Effector memory CD8-positive, alpha-beta T cell (primary cell): ENCODE measurements at regions not wholly inside any gene's neighbourhood (a gene's known extent, or its start where the extent isn't known, plus 50 kb on each side); places are given as distances from the start of the nearest gene placed in this dataset.
"Not testable (repeated sequence)": the region's sequence is repeated elsewhere in the genome, so short reads cannot be mapped to it uniquely, and the experiment has no call there.

Experiments used
- ATAC-seq: fragments of 150-1000 bp; cut with Tn5 transposase; replicated peaks from 2 replicates; pipeline ENCODE4 v1.10.0; 2021; ENCODE audit warnings: mild to moderate bottlenecking, moderate library complexity
- DNase-seq, 3 experiments: peaks; one replicate each; pipeline ENCODE4 v3.0.0; 2021
- H3K27ac Mint-ChIP-seq, 2 donors: one replicate each; pipeline ENCODE4 v1.8.0; 2022; ENCODE audit warnings: mild to moderate bottlenecking in 2 of 2, mixed read lengths in 2 of 2, moderate library complexity in 2 of 2
- H3K27me3 Mint-ChIP-seq, 2 donors: one replicate each; pipeline ENCODE4 v1.8.0; 2022; ENCODE audit warnings: mixed read lengths in 2 of 2
- H3K36me3 Mint-ChIP-seq: one replicate; pipeline ENCODE4 v1.8.0; 2022; ENCODE audit warnings: mild to moderate bottlenecking, moderate library complexity, mixed read lengths; ENCODE audit not compliant: insufficient read depth
- H3K4me1 Mint-ChIP-seq, 2 donors: one replicate each; pipeline ENCODE4 v1.8.0; 2022; ENCODE audit warnings: low read depth in 2 of 2, mixed read lengths in 2 of 2
- H3K4me3 Mint-ChIP-seq, 2 donors: one replicate each; pipeline ENCODE4 v1.8.0; 2022; ENCODE audit warnings: mild to moderate bottlenecking in 2 of 2, mixed read lengths in 2 of 2, moderate library complexity in 2 of 2
- H3K9me3 Mint-ChIP-seq, 2 donors: one replicate each; pipeline ENCODE4 v1.8.0; 2022; ENCODE audit warnings: mixed read lengths in 2 of 2

GRCh38 chr4:34417160-34417559, 1827.2 kb downstream of the ARAP2 start:
- Mint-ChIP-seq H3K9me3 (peaks cover 10 to 11% of the 10 kb centered on the region in 2 donors), H3K36me3 (no peaks in the 10 kb centered on the region), H3K27ac (no peak overlapping the region), H3K4me3 (no peak overlapping the region), H3K27me3 (no peaks in the 10 kb centered on the region), H3K4me1 (no peaks in the 10 kb centered on the region)
- no peak for ATAC-seq
- no peak for DNase-seq

- H3K4me3 Mint-ChIP-seq: no peak overlapping the region
These were observed 1824.4 kb downstream of the ARAP2 start for GRCh38 chr4:34419871-34420270.

DNA sequence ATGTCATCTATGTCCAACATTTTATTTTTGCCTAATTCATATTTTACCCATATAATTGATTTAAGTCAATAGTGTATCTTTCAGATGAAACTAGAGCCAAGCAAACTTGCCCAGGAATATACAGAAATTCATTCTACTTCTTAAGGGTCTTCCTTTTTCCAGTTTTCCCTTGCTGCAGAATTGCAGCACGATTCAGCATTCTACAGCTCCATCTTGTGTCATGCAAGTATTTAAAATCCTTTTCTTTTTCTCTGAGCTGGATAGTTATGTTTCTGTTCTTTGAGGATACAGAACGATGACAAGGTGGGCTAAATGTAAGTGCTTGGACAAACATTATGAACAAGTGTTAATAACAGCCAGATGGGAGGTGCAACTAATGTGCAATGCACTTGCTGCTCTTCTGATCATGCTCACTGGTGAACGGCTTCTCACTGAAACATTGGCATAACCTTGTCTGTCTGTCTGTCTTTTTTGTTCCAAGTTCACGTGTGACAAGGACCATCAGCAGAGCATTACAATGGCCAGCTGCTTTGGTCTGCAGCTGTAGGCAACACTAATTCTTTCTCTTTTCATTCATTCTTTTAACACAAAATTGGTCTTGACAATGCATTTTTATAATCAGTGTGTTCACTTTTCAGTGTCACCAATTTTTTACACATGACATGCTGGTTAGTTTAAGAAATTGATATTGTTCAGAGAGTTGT, 1821.7 kb downstream of the ARAP2 start:
- H3K4me1 Mint-ChIP-seq: no peaks in the 10 kb centered on the region
- peaks cover 0 to 7% of the 10 kb centered on the region in 2 donors for H3K9me3 Mint-ChIP-seq
- ATAC-seq (no peak), DNase-seq (no peak)
- H3K4me3 Mint-ChIP-seq: no peak overlapping the region
- H3K27me3 Mint-ChIP-seq: no peaks in the 10 kb centered on the region
- no peak overlapping the region for H3K27ac Mint-ChIP-seq
- no peaks in the 10 kb centered on the region for H3K36me3 Mint-ChIP-seq

More at GRCh38 chr4:34419871-34420270, 1824.4 kb downstream of the ARAP2 start:
- Mint-ChIP-seq H3K36me3 (no peaks in the 10 kb centered on the region), H3K27me3 (no peaks in the 10 kb centered on the region), H3K4me1 (no peaks in the 10 kb centered on the region), H3K27ac (no peak overlapping the region), H3K9me3 (peaks cover 0 to 7% of the 10 kb centered on the region in 2 donors)
- no peak for DNase-seq
- ATAC-seq: no peak

DNA sequence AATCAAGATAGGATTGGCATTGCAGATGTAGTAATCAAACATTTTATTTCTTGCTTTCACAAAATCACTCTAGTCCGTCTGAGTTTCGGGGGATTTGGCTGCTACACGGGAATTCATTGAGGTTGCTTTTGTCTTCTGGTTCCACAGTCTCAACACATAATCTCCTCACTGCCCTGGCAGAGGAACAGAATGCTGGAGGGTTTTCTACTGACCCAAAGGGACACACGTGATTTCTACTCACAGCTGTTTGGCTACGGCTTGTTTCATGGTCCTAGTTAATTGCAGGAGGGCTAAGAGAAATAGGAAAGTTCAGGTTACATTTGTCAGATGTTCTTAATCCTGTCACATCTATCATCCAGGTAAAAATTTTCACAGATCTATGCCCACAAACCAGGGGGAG, 1811.6 kb downstream of the ARAP2 start:
- H3K27ac Mint-ChIP-seq: no peak overlapping the region
- DNase-seq (no peak), ATAC-seq (no peak)
- peaks cover 4 to 12% of the 10 kb centered on the region in 2 donors for H3K9me3 Mint-ChIP-seq
- H3K4me3 Mint-ChIP-seq: no peak overlapping the region
- no peaks in the 10 kb centered on the region for H3K4me1 Mint-ChIP-seq
- no peaks in the 10 kb centered on the region for H3K27me3 Mint-ChIP-seq
- no peaks in the 10 kb centered on the region for H3K36me3 Mint-ChIP-seq

- not testable (repeated sequence) for H3K4me3 Mint-ChIP-seq, H3K27me3 Mint-ChIP-seq, H3K27ac Mint-ChIP-seq, DNase-seq, H3K4me1 Mint-ChIP-seq, ATAC-seq, H3K36me3 Mint-ChIP-seq, H3K9me3 Mint-ChIP-seq
These were observed 1809.9 kb downstream of the ARAP2 start for GRCh38 chr4:34434377-34434776.

DNA sequence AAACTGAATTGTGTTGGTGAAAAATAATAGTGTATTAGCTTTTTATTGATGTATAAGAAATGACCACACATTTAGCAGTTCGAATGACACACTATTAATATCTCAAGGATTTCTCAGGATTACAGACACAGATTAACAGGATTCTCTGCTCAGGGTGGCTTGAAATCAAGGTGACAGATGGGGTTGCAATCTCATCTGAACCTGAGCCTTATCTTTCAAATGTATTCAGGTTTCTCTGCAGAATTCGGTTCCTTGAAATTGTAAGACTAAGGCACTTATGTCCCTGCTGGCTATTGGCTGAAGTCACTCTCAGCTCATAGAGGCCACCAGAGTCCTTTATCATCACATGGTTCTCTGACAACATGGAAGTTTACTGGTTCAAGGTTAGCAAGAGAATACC, 1780.1 kb downstream of the ARAP2 start:
- DNase-seq (no peak), ATAC-seq (no peak)
- H3K27ac Mint-ChIP-seq: no peak overlapping the region
- H3K9me3 Mint-ChIP-seq: peaks cover 5 to 7% of the 10 kb centered on the region in 2 donors
- no peak overlapping the region for H3K4me3 Mint-ChIP-seq
- no peaks in the 10 kb centered on the region for H3K4me1 Mint-ChIP-seq
- H3K36me3 Mint-ChIP-seq: no peaks in the 10 kb centered on the region
- no peaks in the 10 kb centered on the region for H3K27me3 Mint-ChIP-seq

DNA sequence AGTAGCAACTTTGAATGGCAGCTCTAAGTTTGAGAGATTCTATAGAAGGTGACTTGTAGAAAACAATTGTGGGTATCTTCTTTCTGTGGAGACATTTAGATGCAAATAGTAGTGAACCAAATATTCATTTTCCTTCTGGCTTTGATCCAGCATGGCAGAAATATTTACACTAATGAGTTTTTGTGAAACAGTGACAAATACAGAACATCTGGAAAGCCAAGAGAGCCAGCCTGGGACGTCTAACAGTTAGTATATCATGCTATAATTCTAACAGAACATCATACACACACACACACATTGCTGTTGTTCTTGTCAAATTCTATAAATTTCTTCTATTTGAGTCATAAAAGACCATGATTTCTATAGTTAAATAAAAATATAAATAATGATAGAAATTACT, 1777.9 kb downstream of the ARAP2 start:
- Mint-ChIP-seq H3K9me3 (peaks cover 5 to 7% of the 10 kb centered on the region in 2 donors), H3K36me3 (no peaks in the 10 kb centered on the region), H3K4me1 (no peaks in the 10 kb centered on the region), H3K27me3 (no peaks in the 10 kb centered on the region), H3K4me3 (no peak overlapping the region), H3K27ac (no peak overlapping the region)
- DNase-seq (no peak), ATAC-seq (no peak)

- no peak overlapping the region for H3K4me3 Mint-ChIP-seq
- H3K4me1 Mint-ChIP-seq: no peaks in the 10 kb centered on the region
- ATAC-seq: no peak
- no peak for DNase-seq
- H3K36me3 Mint-ChIP-seq: no peaks in the 10 kb centered on the region
- H3K27ac Mint-ChIP-seq: no peak overlapping the region
- peaks cover 3 to 7% of the 10 kb centered on the region in 2 donors for H3K9me3 Mint-ChIP-seq
- no peaks in the 10 kb centered on the region for H3K27me3 Mint-ChIP-seq
These were observed 1774.8 kb downstream of the ARAP2 start for GRCh38 chr4:34469516-34469915.

- no peak for DNase-seq
- H3K9me3 Mint-ChIP-seq: peaks cover under 1 to 8% of the 10 kb centered on the region in 2 donors
- no peak overlapping the region for H3K4me3 Mint-ChIP-seq
- no peaks in the 10 kb centered on the region for H3K36me3 Mint-ChIP-seq
- H3K27me3 Mint-ChIP-seq: no peaks in the 10 kb centered on the region
- no peak overlapping the region for H3K27ac Mint-ChIP-seq
- H3K4me1 Mint-ChIP-seq: no peaks in the 10 kb centered on the region
- ATAC-seq: no peak
These were observed 1759.1 kb downstream of the ARAP2 start for GRCh38 chr4:34485252-34485651.

GRCh38 chr4:34486461-34487363, 1757.6 kb downstream of the ARAP2 start:
- H3K4me1 Mint-ChIP-seq: no peaks in the 10 kb centered on the region
- no peak for ATAC-seq
- peaks cover 8% of the 10 kb centered on the region in 2 donors for H3K9me3 Mint-ChIP-seq
- no peak overlapping the region for H3K27ac Mint-ChIP-seq
- H3K36me3 Mint-ChIP-seq: no peaks in the 10 kb centered on the region
- no peak for DNase-seq
- no peaks in the 10 kb centered on the region for H3K27me3 Mint-ChIP-seq
- no peak overlapping the region for H3K4me3 Mint-ChIP-seq

DNA sequence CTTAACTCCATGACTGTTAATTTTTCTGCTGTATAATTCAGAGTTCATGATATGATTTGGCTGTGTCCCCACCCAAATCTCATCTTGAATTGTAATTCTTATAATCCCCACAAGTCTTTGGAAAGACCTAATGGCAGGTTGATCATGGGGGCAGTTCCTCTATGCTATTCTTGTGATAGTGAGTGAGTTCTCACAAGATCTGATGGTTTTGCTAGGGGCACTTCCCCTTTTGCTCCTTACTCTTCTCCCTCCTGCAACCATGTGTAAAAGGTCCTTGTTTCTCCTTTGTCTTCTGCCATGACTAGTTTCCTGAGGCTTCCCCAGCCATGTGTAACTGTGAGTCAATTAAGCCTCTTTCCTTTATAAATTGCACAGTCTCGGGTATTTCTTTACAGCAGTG, 1751.9 kb downstream of the ARAP2 start:
- no peak overlapping the region for H3K4me3 Mint-ChIP-seq
- peaks cover 8 to 23% of the 10 kb centered on the region in 2 donors for H3K9me3 Mint-ChIP-seq
- DNase-seq (no peak), ATAC-seq (no peak)
- H3K36me3 Mint-ChIP-seq: no peaks in the 10 kb centered on the region
- no peaks in the 10 kb centered on the region for H3K27me3 Mint-ChIP-seq
- H3K4me1 Mint-ChIP-seq: no peaks in the 10 kb centered on the region
- no peak overlapping the region for H3K27ac Mint-ChIP-seq

GRCh38 chr4:34502086-34502485, 1742.2 kb downstream of the ARAP2 start:
- DNase-seq (no peak), ATAC-seq (no peak)
- Mint-ChIP-seq H3K4me1 (no peaks in the 10 kb centered on the region), H3K27me3 (no peaks in the 10 kb centered on the region), H3K36me3 (no peaks in the 10 kb centered on the region), H3K9me3 (peaks cover 8 to 9% of the 10 kb centered on the region in 2 donors), H3K27ac (no peak overlapping the region), H3K4me3 (no peak overlapping the region)

- not testable (repeated sequence) for H3K4me1 Mint-ChIP-seq, H3K27ac Mint-ChIP-seq, H3K9me3 Mint-ChIP-seq
These were observed 1739.6 kb downstream of the ARAP2 start for GRCh38 chr4:34504731-34505130.

More at GRCh38 chr4:34504731-34505130, 1739.6 kb downstream of the ARAP2 start:
- ATAC-seq, H3K27me3 Mint-ChIP-seq, H3K36me3 Mint-ChIP-seq, DNase-seq, H3K4me3 Mint-ChIP-seq: not testable (repeated sequence)
